Neural cell (in vitro differentiated cells): ENCODE measurements at regions not wholly inside any gene's neighbourhood (a gene's known extent, or its start where the extent isn't known, plus 50 kb on each side); places are given as distances from the start of the nearest gene placed in this dataset.

ENCODE experiments used
- H2AFZ ChIP-seq: fragments of 200-600, 300-800 bp; sonication (generic), shearing (Covaris generic); 2 replicates; pipeline ENCODE4 v1.6.0; 2014; ENCODE audit warnings: low read depth, mild to moderate bottlenecking, antibody characterized with exemption, low read length, moderate library complexity
- H3F3A ChIP-seq: fragments of 200-600 bp; shearing (Covaris generic); 2 replicates; pipeline ENCODE4 v1.6.1; 2016; ENCODE audit warnings: mild to moderate bottlenecking, moderate library complexity, mixed read lengths, antibody characterized with exemption, low read length; ENCODE audit not compliant: insufficient read depth, poor library complexity, severe bottlenecking
- H3K27ac ChIP-seq: fragments of 200-600, 300-800 bp; sonication (generic), shearing (Covaris generic); 2 replicates; pipeline ENCODE4 v1.5.1; 2014; ENCODE audit warnings: mild to moderate bottlenecking, low read length, moderate library complexity
- H3K27me3 ChIP-seq: fragments of 300-800, 200-600 bp; sonication (generic), shearing (Covaris generic); 2 replicates; pipeline ENCODE4 v1.6.0; 2014; ENCODE audit warnings: mild to moderate bottlenecking, low read depth, low read length, moderate library complexity; ENCODE audit not compliant: insufficient read depth
- H3K36me3 ChIP-seq: fragments of 300-800, 200-600 bp; sonication (generic), shearing (Covaris generic); 2 replicates; pipeline ENCODE4 v1.5.1; 2014; ENCODE audit warnings: mild to moderate bottlenecking, antibody characterized with exemption, low read length, moderate library complexity; ENCODE audit not compliant: insufficient read depth
- H3K4me2 ChIP-seq: fragments of 300-800, 200-600 bp; sonication (generic), shearing (Covaris generic); 2 replicates; pipeline ENCODE4 v1.6.0; 2014; ENCODE audit warnings: mild to moderate bottlenecking, low read length
- H3K4me3 ChIP-seq: fragments of 300-800, 200-600 bp; sonication (generic), shearing (Covaris generic); 2 replicates; pipeline ENCODE4 v1.5.1; 2014; ENCODE audit warnings: mild to moderate bottlenecking, low read length, moderate library complexity
- H3K79me2 ChIP-seq: fragments of 200-600 bp; shearing (Covaris generic); replicated peaks from 2 replicates; pipeline ENCODE4 v1.6.0; 2014; ENCODE audit warnings: mild to moderate bottlenecking, low read length, moderate library complexity; ENCODE audit not compliant: insufficient read depth
- H3K9ac ChIP-seq: fragments of 300-800, 200-600 bp; sonication (generic), shearing (Covaris generic); 2 replicates; pipeline ENCODE4 v1.6.1; 2016; ENCODE audit warnings: mild to moderate bottlenecking, low read length, mixed read lengths
- H3K9me2 ChIP-seq: fragments of 200-600 bp; shearing (Covaris generic); 2 replicates; pipeline ENCODE4 v1.6.1; 2016; ENCODE audit warnings: mild to moderate bottlenecking, low read length, mixed read lengths; ENCODE audit not compliant: insufficient read depth
- H3K9me3 ChIP-seq: fragments of 200-600, 300-800 bp; sonication (generic), shearing (Covaris generic); 2 replicates; pipeline ENCODE4 v1.6.1; 2016; ENCODE audit warnings: mild to moderate bottlenecking, mixed run types, low read length, moderate library complexity, mixed read lengths
- H4K20me1 ChIP-seq: fragments of 200-600 bp; shearing (Covaris generic); 2 replicates; pipeline ENCODE4 v1.6.1; 2016; ENCODE audit warnings: mild to moderate bottlenecking, mixed run types; ENCODE audit not compliant: insufficient read depth
- EP300 ChIP-seq: fragments of 450-650 bp; conservative IDR thresholded peaks from 2 replicates; pipeline ENCODE4 v1.6.1; 2014; ENCODE audit warnings: antibody characterized with exemption, mild to moderate bottlenecking, moderate library complexity; ENCODE audit not compliant: poor library complexity, severe bottlenecking
- EZH2 ChIP-seq: fragments of 200-600, 300-800 bp; shearing (Covaris generic), sonication (generic); IDR thresholded peaks from 2 replicates; pipeline ENCODE4 v1.6.1; 2014; ENCODE audit warnings: antibody characterized with exemption, low read length, borderline replicate concordance, mild to moderate bottlenecking; ENCODE audit not compliant: insufficient read depth, poor library complexity, severe bottlenecking
- MXI1 ChIP-seq: fragments of 450-650 bp; conservative IDR thresholded peaks from 2 replicates; pipeline ENCODE4 v1.6.1; 2014; ENCODE audit warnings: antibody characterized with exemption, mild to moderate bottlenecking; ENCODE audit not compliant: poor library complexity, severe bottlenecking
- POLR2AphosphoS5 ChIP-seq: IDR thresholded peaks from 2 replicates; pipeline ENCODE4 v1.6.1; 2012
- RAD21 ChIP-seq: fragments of 450-650 bp; conservative IDR thresholded peaks from 2 replicates; pipeline ENCODE4 v1.6.1; 2014; ENCODE audit warnings: antibody characterized with exemption, mild to moderate bottlenecking, moderate library complexity
- REST ChIP-seq: IDR thresholded peaks from 2 replicates; pipeline ENCODE4 v1.6.1; 2012; ENCODE audit warnings: borderline replicate concordance
- SMC3 ChIP-seq: fragments of 450-650 bp; conservative IDR thresholded peaks from 2 replicates; pipeline ENCODE4 v1.6.1; 2014; ENCODE audit warnings: antibody characterized with exemption, mild to moderate bottlenecking, moderate library complexity; ENCODE audit not compliant: poor library complexity
- TAF1 ChIP-seq: IDR thresholded peaks from 2 replicates; pipeline ENCODE4 v1.6.1; 2012; ENCODE audit warnings: low read depth
- TF ChIP-seq, protein P1 (sequence below): fragments of 450-650 bp; IDR thresholded peaks from 2 replicates; pipeline ENCODE4 v1.5.1; 2014; ENCODE audit warnings: antibody characterized with exemption, mild to moderate bottlenecking, moderate library complexity; ENCODE audit not compliant: poor library complexity, severe bottlenecking

GRCh38 chr5:60263346-60263745, 369.8 kb upstream of the PDE4D start:
- no peak overlapping the region for H3K4me3 ChIP-seq
- no peaks in the 10 kb centered on the region for H3K36me3 ChIP-seq
- H3F3A ChIP-seq: no peaks in the 10 kb centered on the region
- H3K9me3 ChIP-seq: no peaks in the 10 kb centered on the region
- no peak overlapping the region for H3K4me2 ChIP-seq
- peaks cover 5% of the 10 kb centered on the region for H3K27me3 ChIP-seq
- no peak overlapping the region for H2AFZ ChIP-seq
- no peak overlapping the region for H3K27ac ChIP-seq
- no peak for TF ChIP-seq MXI1
- no peak for TF ChIP-seq EP300
- no peak for TF ChIP-seq SMC3
- TF ChIP-seq TAF1: no peak
- TF ChIP-seq REST: no peak
- TF ChIP-seq POLR2AphosphoS5: no peak
- TF ChIP-seq, protein P1, sequence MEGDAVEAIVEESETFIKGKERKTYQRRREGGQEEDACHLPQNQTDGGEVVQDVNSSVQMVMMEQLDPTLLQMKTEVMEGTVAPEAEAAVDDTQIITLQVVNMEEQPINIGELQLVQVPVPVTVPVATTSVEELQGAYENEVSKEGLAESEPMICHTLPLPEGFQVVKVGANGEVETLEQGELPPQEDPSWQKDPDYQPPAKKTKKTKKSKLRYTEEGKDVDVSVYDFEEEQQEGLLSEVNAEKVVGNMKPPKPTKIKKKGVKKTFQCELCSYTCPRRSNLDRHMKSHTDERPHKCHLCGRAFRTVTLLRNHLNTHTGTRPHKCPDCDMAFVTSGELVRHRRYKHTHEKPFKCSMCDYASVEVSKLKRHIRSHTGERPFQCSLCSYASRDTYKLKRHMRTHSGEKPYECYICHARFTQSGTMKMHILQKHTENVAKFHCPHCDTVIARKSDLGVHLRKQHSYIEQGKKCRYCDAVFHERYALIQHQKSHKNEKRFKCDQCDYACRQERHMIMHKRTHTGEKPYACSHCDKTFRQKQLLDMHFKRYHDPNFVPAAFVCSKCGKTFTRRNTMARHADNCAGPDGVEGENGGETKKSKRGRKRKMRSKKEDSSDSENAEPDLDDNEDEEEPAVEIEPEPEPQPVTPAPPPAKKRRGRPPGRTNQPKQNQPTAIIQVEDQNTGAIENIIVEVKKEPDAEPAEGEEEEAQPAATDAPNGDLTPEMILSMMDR: no peak
- TF ChIP-seq EZH2: no peak
- no peak for TF ChIP-seq RAD21
- no peaks in the 10 kb centered on the region for H3K79me2 ChIP-seq
- no peaks in the 10 kb centered on the region for H3K9me2 ChIP-seq
- H3K9ac ChIP-seq: no peak overlapping the region
- no peaks in the 10 kb centered on the region for H4K20me1 ChIP-seq

DNA sequence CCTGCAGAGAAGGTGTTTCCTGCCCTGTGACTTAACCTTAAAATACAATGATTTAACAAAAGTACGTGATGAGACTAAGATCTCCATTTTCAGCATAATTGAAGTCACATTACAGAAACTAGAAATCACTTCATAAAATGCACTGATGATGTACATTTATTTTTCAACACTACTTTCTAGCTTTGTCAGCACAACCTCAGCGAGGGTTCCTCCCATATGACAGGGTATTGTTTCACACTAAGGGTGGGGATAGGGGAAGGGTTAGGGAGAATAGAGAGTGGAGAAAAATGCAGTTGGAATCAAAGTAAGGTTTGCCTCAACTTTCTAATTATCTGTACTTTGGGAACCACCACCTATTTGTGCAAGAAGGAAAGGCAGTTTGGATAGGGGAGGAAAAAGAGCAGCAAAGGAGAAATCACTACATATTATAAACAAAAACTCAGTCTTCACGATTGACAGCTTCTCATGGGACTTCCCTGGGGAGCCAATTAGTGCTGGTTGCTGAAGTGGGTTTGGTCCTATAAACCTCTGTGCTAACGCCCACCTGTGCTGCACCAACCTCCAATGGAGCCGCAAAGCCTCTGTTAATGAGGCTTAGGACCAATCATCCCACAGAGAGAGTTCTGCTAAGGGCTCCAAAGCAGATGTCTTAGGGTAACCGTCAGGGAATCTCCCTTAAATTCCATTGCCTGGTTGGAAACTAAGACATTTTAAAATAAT, 369.2 kb upstream of the PDE4D start:
- Histone ChIP-seq H3K4me2 (no peak overlapping the region), H3K9me3 (no peaks in the 10 kb centered on the region), H3K27me3 (no peaks in the 10 kb centered on the region), H3K27ac (no peak overlapping the region), H3K9me2 (no peaks in the 10 kb centered on the region), H3K4me3 (no peak overlapping the region), H2AFZ (no peak overlapping the region), H3K36me3 (no peaks in the 10 kb centered on the region), H3K9ac (no peak overlapping the region), H3F3A (no peaks in the 10 kb centered on the region), H3K79me2 (no peaks in the 10 kb centered on the region), H4K20me1 (no peaks in the 10 kb centered on the region)
- TF ChIP-seq POLR2AphosphoS5 (no peak), RAD21 (no peak), TAF1 (no peak), SMC3 (no peak), REST (no peak), EP300 (no peak), EZH2 (no peak), MXI1 (no peak)
- TF ChIP-seq, protein P1: no peak
